ENCODE measurements at regions not wholly inside any gene's neighbourhood (a gene's known extent, or its start where the extent isn't known, plus 50 kb on each side); places are given as distances from the start of the nearest gene placed in this dataset.
"Not testable (repeated sequence)": the region's sequence is repeated elsewhere in the genome, so short reads cannot be mapped to it uniquely, and the experiment has no call there.

- no peak overlapping the region for H3K4me3 ChIP-seq (ENCODE audit: low read depth, low read length)
- no peak for TF ChIP-seq CTCF (IDR thresholded peaks at IDR 0.05; ENCODE audit: borderline replicate concordance, insufficient read depth, low read depth, low read length)
Observed at GRCh38 chr10:106378251-106378650, 786.3 kb downstream of the SORCS1 start.

- no peak overlapping the region for H3K4me3 ChIP-seq (ENCODE audit: low read depth, low read length)
- TF ChIP-seq CTCF (IDR thresholded peaks at IDR 0.05; ENCODE audit: borderline replicate concordance, insufficient read depth, low read depth, low read length): no peak
Observed at GRCh38 chr10:106370751-106371150, 793.8 kb downstream of the SORCS1 start.

- TF ChIP-seq CTCF (IDR thresholded peaks at IDR 0.05; ENCODE audit: borderline replicate concordance, insufficient read depth, low read depth, low read length): no peak
- H3K4me3 ChIP-seq (ENCODE audit: low read depth, low read length): no peak overlapping the region
Observed at GRCh38 chr10:106360870-106361269, 803.6 kb downstream of the SORCS1 start.

GRCh38 chr10:106355450-106355849 is 809.1 kb downstream of the SORCS1 start:
- no peak overlapping the region for H3K4me3 ChIP-seq (ENCODE audit: low read depth, low read length)
- TF ChIP-seq CTCF (IDR thresholded peaks at IDR 0.05; ENCODE audit: borderline replicate concordance, insufficient read depth, low read depth, low read length): no peak

- TF ChIP-seq CTCF (IDR thresholded peaks at IDR 0.05; ENCODE audit: borderline replicate concordance, insufficient read depth, low read depth, low read length): no peak
- H3K4me3 ChIP-seq (ENCODE audit: low read depth, low read length): no peak overlapping the region
Observed at GRCh38 chr10:106348933-106349332, 815.6 kb downstream of the SORCS1 start.

- no peak for TF ChIP-seq CTCF (IDR thresholded peaks at IDR 0.05; ENCODE audit: borderline replicate concordance, insufficient read depth, low read depth, low read length)
Observed at GRCh38 chr10:106347547-106347946, 817.0 kb downstream of the SORCS1 start.

GRCh38 chr10:106343539-106343938 is 821.0 kb downstream of the SORCS1 start:
- H3K4me3 ChIP-seq (ENCODE audit: low read depth, low read length): not testable (repeated sequence)

More at GRCh38 chr10:106347547-106347946, 817.0 kb downstream of the SORCS1 start:
- H3K4me3 ChIP-seq (ENCODE audit: low read depth, low read length): no peak overlapping the region

GRCh38 chr10:106341356-106341755 is 823.1 kb downstream of the SORCS1 start:
- no peak overlapping the region for H3K4me3 ChIP-seq (ENCODE audit: low read depth, low read length)
- TF ChIP-seq CTCF (IDR thresholded peaks at IDR 0.05; ENCODE audit: borderline replicate concordance, insufficient read depth, low read depth, low read length): no peak

All from GM12875 (cell line).